ENCODE measurements at regions not wholly inside any gene's neighbourhood (a gene's known extent, or its start where the extent isn't known, plus 50 kb on each side); places are given as distances from the start of the nearest gene placed in this dataset.

DNA sequence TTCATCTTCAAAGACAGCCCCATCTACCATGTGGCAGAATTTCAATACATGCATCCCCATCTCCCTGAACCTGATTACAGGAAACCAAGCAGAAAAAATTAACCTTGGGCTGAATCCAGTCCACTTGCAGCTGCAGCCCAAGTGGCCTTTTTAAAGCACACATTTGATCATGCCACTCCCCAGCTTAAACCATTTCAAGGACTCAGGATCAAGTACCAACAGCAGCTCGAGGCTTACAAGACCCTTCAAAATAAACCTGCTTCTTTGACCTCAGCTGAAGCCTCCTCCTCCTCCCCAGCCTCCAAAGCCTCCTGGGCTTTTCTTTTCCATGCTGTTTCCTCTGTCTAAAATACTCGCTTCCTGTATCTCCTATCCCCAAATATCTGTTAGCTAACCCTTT, 50.7 kb upstream of the KIT start:
- TF ChIP-seq, protein P1, sequence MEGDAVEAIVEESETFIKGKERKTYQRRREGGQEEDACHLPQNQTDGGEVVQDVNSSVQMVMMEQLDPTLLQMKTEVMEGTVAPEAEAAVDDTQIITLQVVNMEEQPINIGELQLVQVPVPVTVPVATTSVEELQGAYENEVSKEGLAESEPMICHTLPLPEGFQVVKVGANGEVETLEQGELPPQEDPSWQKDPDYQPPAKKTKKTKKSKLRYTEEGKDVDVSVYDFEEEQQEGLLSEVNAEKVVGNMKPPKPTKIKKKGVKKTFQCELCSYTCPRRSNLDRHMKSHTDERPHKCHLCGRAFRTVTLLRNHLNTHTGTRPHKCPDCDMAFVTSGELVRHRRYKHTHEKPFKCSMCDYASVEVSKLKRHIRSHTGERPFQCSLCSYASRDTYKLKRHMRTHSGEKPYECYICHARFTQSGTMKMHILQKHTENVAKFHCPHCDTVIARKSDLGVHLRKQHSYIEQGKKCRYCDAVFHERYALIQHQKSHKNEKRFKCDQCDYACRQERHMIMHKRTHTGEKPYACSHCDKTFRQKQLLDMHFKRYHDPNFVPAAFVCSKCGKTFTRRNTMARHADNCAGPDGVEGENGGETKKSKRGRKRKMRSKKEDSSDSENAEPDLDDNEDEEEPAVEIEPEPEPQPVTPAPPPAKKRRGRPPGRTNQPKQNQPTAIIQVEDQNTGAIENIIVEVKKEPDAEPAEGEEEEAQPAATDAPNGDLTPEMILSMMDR (IDR thresholded peaks at IDR 0.05; ENCODE audit: borderline replicate concordance, extremely low read depth, low read length, poor library complexity, severe bottlenecking): no peak
- no peak for TF ChIP-seq EZH2 (IDR thresholded peaks at IDR 0.05; ENCODE audit: borderline replicate concordance, low read depth, low read length, severe bottlenecking)
